PC-9 (cell line): ENCODE measurements at regions not wholly inside any gene's neighbourhood (a gene's known extent, or its start where the extent isn't known, plus 50 kb on each side); places are given as distances from the start of the nearest gene placed in this dataset.

Source experiments
- EZH2 ChIP-seq: fragments of 200-600 bp; sonication (generic); IDR thresholded peaks from 2 replicates; pipeline ENCODE4 v1.8.0; 2017; ENCODE audit warnings: antibody characterized with exemption, low read depth
- TF ChIP-seq, protein P1 (sequence below): fragments of 200-600 bp; sonication (generic); conservative IDR thresholded peaks from 2 replicates; pipeline ENCODE4 v1.6.1; 2017; ENCODE audit warnings: mixed run types, antibody characterized with exemption, mild to moderate bottlenecking, moderate library complexity

DNA sequence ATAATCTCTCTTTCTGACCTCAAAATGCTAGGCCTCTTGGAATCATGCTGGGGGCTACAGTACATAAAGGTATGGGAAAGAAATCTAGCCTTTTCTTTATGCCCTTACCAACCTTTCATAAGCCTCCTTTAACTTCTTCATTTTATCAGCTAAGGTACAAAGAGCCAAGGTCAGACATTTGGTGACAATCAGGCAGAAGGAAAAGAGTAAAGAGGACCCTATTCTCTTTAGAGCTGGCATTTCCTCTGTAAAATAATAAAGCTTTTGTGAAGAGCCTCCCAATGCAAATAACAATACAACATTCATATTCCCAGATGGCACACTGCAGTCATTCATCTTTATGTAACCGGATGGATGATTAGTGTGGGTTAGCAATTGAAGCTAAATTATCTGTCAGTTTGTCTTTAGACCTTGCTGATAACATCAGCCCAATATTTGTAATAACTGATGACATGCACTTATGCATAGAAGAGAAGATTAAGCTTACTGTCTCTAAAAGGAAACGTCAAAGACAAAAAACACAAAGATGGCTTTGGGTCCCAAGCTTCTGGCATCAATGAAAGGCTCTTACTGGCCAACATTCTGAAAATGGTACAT lies 163.1 kb downstream of the IBTK start:
- TF ChIP-seq, protein P1, sequence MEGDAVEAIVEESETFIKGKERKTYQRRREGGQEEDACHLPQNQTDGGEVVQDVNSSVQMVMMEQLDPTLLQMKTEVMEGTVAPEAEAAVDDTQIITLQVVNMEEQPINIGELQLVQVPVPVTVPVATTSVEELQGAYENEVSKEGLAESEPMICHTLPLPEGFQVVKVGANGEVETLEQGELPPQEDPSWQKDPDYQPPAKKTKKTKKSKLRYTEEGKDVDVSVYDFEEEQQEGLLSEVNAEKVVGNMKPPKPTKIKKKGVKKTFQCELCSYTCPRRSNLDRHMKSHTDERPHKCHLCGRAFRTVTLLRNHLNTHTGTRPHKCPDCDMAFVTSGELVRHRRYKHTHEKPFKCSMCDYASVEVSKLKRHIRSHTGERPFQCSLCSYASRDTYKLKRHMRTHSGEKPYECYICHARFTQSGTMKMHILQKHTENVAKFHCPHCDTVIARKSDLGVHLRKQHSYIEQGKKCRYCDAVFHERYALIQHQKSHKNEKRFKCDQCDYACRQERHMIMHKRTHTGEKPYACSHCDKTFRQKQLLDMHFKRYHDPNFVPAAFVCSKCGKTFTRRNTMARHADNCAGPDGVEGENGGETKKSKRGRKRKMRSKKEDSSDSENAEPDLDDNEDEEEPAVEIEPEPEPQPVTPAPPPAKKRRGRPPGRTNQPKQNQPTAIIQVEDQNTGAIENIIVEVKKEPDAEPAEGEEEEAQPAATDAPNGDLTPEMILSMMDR, result no peak
- TF ChIP-seq EZH2, result no peak
